ENCODE measurements at regions not wholly inside any gene's neighbourhood (a gene's known extent, or its start where the extent isn't known, plus 50 kb on each side); places are given as distances from the start of the nearest gene placed in this dataset.

- TF ChIP-seq EP300 (IDR thresholded peaks at IDR 0.05): no peak
- TF ChIP-seq POLR2A (IDR thresholded peaks at IDR 0.05): no peak
- TF ChIP-seq CTCF (IDR thresholded peaks at IDR 0.05): no peak
- Histone ChIP-seq H3K4me3 (no peak overlapping the region), H3K27me3 (peaks cover 0 to 10% of the 10 kb centered on the region in 2 donors), H3K36me3 (no peaks in the 10 kb centered on the region), H3K27ac (no peak overlapping the region), H3K9me3 (no peaks in the 10 kb centered on the region), H3K4me1 (peaks cover 0 to 10% (median 2%) of the 10 kb centered on the region in 4 donors)
- WGBS, 2 donors: 87 to 94% methylated on average over 12 of the region's 12 CpGs
- DNase-seq (ENCODE audit: low spot score in 2 of 2): no peak
Observed at GRCh38 chr18:47747260-47747795, 183.1 kb downstream of the SMAD2 start.

- no peak overlapping the region for H3K4me3 ChIP-seq
- H3K36me3 ChIP-seq: no peaks in the 10 kb centered on the region
- no peak for TF ChIP-seq EP300 (IDR thresholded peaks at IDR 0.05)
- TF ChIP-seq CTCF (IDR thresholded peaks at IDR 0.05): no peak
- no peak for TF ChIP-seq POLR2A (IDR thresholded peaks at IDR 0.05)
- no peaks in the 10 kb centered on the region for H3K9me3 ChIP-seq
- no peak overlapping the region for H3K27ac ChIP-seq
- peaks cover 0 to 10% of the 10 kb centered on the region in 2 donors for H3K27me3 ChIP-seq
- 84 to 96% methylated on average over 4 of the region's 4 CpGs for WGBS, 2 donors
- H3K4me1 ChIP-seq: peaks cover 0 to 10% (median 2%) of the 10 kb centered on the region in 4 donors
- DNase-seq (ENCODE audit: low spot score in 2 of 2): no peak
Observed at GRCh38 chr18:47746615-47747014, 183.8 kb downstream of the SMAD2 start.

GRCh38 chr18:47745227-47745626 is 185.2 kb downstream of the SMAD2 start:
- H3K4me1 ChIP-seq: peaks cover 0 to 10% (median 2%) of the 10 kb centered on the region in 4 donors
- H3K27me3 ChIP-seq: peaks cover 0 to 10% of the 10 kb centered on the region in 2 donors
- 88 to 90% methylated on average over 4 of the region's 4 CpGs for WGBS, 2 donors
- no peak overlapping the region for H3K27ac ChIP-seq
- H3K9me3 ChIP-seq: no peaks in the 10 kb centered on the region
- no peak overlapping the region for H3K4me3 ChIP-seq
- no peaks in the 10 kb centered on the region for H3K36me3 ChIP-seq
- no peak for DNase-seq (ENCODE audit: low spot score in 2 of 2)
- no peak for TF ChIP-seq POLR2A (IDR thresholded peaks at IDR 0.05)
- TF ChIP-seq EP300 (IDR thresholded peaks at IDR 0.05): no peak
- TF ChIP-seq CTCF (IDR thresholded peaks at IDR 0.05): no peak

- 91 to 100% methylated on average over 4 of the region's 4 CpGs for WGBS, 2 donors
- H3K9me3 ChIP-seq: peaks cover 0 to 3% (median 0%) of the 10 kb centered on the region in 4 donors
- TF ChIP-seq POLR2A (IDR thresholded peaks at IDR 0.05) (no peak), EP300 (IDR thresholded peaks at IDR 0.05) (no peak), CTCF (IDR thresholded peaks at IDR 0.05) (no peak)
- H3K4me3 ChIP-seq: no peak overlapping the region
- no peaks in the 10 kb centered on the region for H3K27me3 ChIP-seq
- no peak overlapping the region for H3K27ac ChIP-seq
- no peaks in the 10 kb centered on the region for H3K4me1 ChIP-seq
- no peaks in the 10 kb centered on the region for H3K36me3 ChIP-seq
- no peak for DNase-seq (ENCODE audit: low spot score in 2 of 2)
Observed at GRCh38 chr18:47737956-47738355, 192.5 kb downstream of the SMAD2 start.

GRCh38 chr18:47737198-47737830 is 193.1 kb downstream of the SMAD2 start:
- 91 to 92% methylated on average over 12 of the region's 12 CpGs for WGBS, 2 donors
- no peak overlapping the region for H3K4me3 ChIP-seq
- no peaks in the 10 kb centered on the region for H3K4me1 ChIP-seq
- no peak for DNase-seq (ENCODE audit: low spot score in 2 of 2)
- no peak overlapping the region for H3K27ac ChIP-seq
- peaks cover 0 to 3% (median 0%) of the 10 kb centered on the region in 4 donors for H3K9me3 ChIP-seq
- H3K36me3 ChIP-seq: no peaks in the 10 kb centered on the region
- no peaks in the 10 kb centered on the region for H3K27me3 ChIP-seq
- no peak for TF ChIP-seq EP300 (IDR thresholded peaks at IDR 0.05)
- no peak for TF ChIP-seq CTCF (IDR thresholded peaks at IDR 0.05)
- no peak for TF ChIP-seq POLR2A (IDR thresholded peaks at IDR 0.05)

Measured in tibial nerve (tissue), 4 donors.